Ascending aorta (tissue), 2 donors: ENCODE measurements at regions not wholly inside any gene's neighbourhood (a gene's known extent, or its start where the extent isn't known, plus 50 kb on each side); places are given as distances from the start of the nearest gene placed in this dataset.
A peak's percentile ranks its signal among the peaks of the same experiment; 100 is the strongest.
"Not testable (repeated sequence)": the region's sequence is repeated elsewhere in the genome, so short reads cannot be mapped to it uniquely, and the experiment has no call there.

Source experiments
- DNase-seq, 2 donors: peaks; one replicate each; pipeline ENCODE4 v3.0.0-alpha.2; 2019; ENCODE audit warnings: low spot score in 2 of 2
- H3K27ac ChIP-seq, 2 donors: fragments of 200-600 bp; sonication (generic); one replicate each; pipeline ENCODE4 v1.5.1; 2016 to 2017; ENCODE audit warnings: mild to moderate bottlenecking in 1 of 2
- H3K27me3 ChIP-seq: fragments of 200-600 bp; sonication (generic); one replicate; pipeline ENCODE4 v1.5.1; 2017
- H3K36me3 ChIP-seq, 2 donors: fragments of 200-600 bp; sonication (generic); one replicate each; pipeline ENCODE4 v1.5.1; 2016
- H3K4me1 ChIP-seq, 2 donors: fragments of 200-600 bp; sonication (generic); one replicate each; pipeline ENCODE4 v1.5.1; 2016 to 2017; ENCODE audit warnings: mild to moderate bottlenecking in 1 of 2
- H3K4me3 ChIP-seq, 2 donors: fragments of 200-600 bp; sonication (generic); one replicate each; pipeline ENCODE4 v1.5.1; 2016 to 2017; ENCODE audit warnings: mild to moderate bottlenecking in 1 of 2
- H3K9me3 ChIP-seq, 2 donors: fragments of 200-600 bp; sonication (generic); one replicate each; pipeline ENCODE4 v1.5.1; 2016
- intact Hi-C: fragments of 100-400 bp; cut with DNase I; formaldehyde crosslinking; loops from one replicate; pipeline ENCODE4 v1.15.1; 2023

GRCh38 chr7:65545465-65546161, 172.0 kb downstream of the ZNF92 start:
- H3K4me3 ChIP-seq, H3K9me3 ChIP-seq, intact Hi-C loops, H3K27me3 ChIP-seq, H3K4me1 ChIP-seq, H3K36me3 ChIP-seq, DNase-seq, H3K27ac ChIP-seq: not testable (repeated sequence)

- H3K9me3 ChIP-seq, H3K27me3 ChIP-seq, H3K4me3 ChIP-seq, H3K36me3 ChIP-seq, H3K4me1 ChIP-seq, intact Hi-C loops, H3K27ac ChIP-seq, DNase-seq: not testable (repeated sequence)
Measured at GRCh38 chr7:65549589-65550443, 176.2 kb downstream of the ZNF92 start.

GRCh38 chr7:65550444-65550809, 176.8 kb downstream of the ZNF92 start:
- H3K27me3 ChIP-seq, H3K9me3 ChIP-seq, DNase-seq, H3K4me1 ChIP-seq, H3K36me3 ChIP-seq, H3K4me3 ChIP-seq, H3K27ac ChIP-seq, intact Hi-C loops: not testable (repeated sequence)

GRCh38 chr7:65551042-65551441, 177.4 kb downstream of the ZNF92 start:
- DNase-seq, H3K36me3 ChIP-seq, H3K4me1 ChIP-seq, H3K4me3 ChIP-seq, H3K27ac ChIP-seq, H3K9me3 ChIP-seq, H3K27me3 ChIP-seq, intact Hi-C loops: not testable (repeated sequence)

- intact Hi-C loops, H3K27me3 ChIP-seq: not testable (repeated sequence)
Measured at GRCh38 chr7:65554553-65555476, 181.2 kb downstream of the ZNF92 start.

GRCh38 chr7:65558584-65558983, 184.9 kb downstream of the ZNF92 start:
- H3K36me3 ChIP-seq, intact Hi-C loops, H3K27me3 ChIP-seq, H3K27ac ChIP-seq, H3K9me3 ChIP-seq, H3K4me1 ChIP-seq, H3K4me3 ChIP-seq: not testable (repeated sequence)
- DNase-seq, result peak in 1 of 2 donors; percentile 60

More at GRCh38 chr7:65554553-65555476, 181.2 kb downstream of the ZNF92 start:
- not testable (repeated sequence) for H3K27ac ChIP-seq, H3K9me3 ChIP-seq, H3K4me3 ChIP-seq, H3K36me3 ChIP-seq, DNase-seq, H3K4me1 ChIP-seq

GRCh38 chr7:65561786-65562372, 188.2 kb downstream of the ZNF92 start:
- peak in 1 of 2 donors; percentile 25 for DNase-seq
- not testable (repeated sequence) for H3K9me3 ChIP-seq

GRCh38 chr7:65562522-65562921, 188.9 kb downstream of the ZNF92 start:
- H3K27ac ChIP-seq, H3K9me3 ChIP-seq, H3K27me3 ChIP-seq, H3K4me3 ChIP-seq, intact Hi-C loops, H3K4me1 ChIP-seq, H3K36me3 ChIP-seq: not testable (repeated sequence)
- peak in 1 of 2 donors; percentile 24 for DNase-seq

More at GRCh38 chr7:65561786-65562372, 188.2 kb downstream of the ZNF92 start:
- H3K27me3 ChIP-seq, H3K36me3 ChIP-seq, H3K4me1 ChIP-seq, H3K27ac ChIP-seq, H3K4me3 ChIP-seq, intact Hi-C loops: not testable (repeated sequence)

- DNase-seq, result not testable (repeated sequence)
Measured at GRCh38 chr7:65563333-65563732, 189.7 kb downstream of the ZNF92 start.

GRCh38 chr7:65568226-65568625, 194.6 kb downstream of the ZNF92 start:
- H3K27me3 ChIP-seq, H3K4me3 ChIP-seq, H3K27ac ChIP-seq, intact Hi-C loops, H3K9me3 ChIP-seq, H3K4me1 ChIP-seq, DNase-seq, H3K36me3 ChIP-seq: not testable (repeated sequence)

More at GRCh38 chr7:65563333-65563732, 189.7 kb downstream of the ZNF92 start:
- H3K27me3 ChIP-seq, H3K27ac ChIP-seq, H3K4me1 ChIP-seq, H3K36me3 ChIP-seq, H3K9me3 ChIP-seq, intact Hi-C loops, H3K4me3 ChIP-seq: not testable (repeated sequence)

GRCh38 chr7:65570990-65571389, 197.3 kb downstream of the ZNF92 start:
- intact Hi-C loops, H3K9me3 ChIP-seq, H3K27me3 ChIP-seq, H3K4me1 ChIP-seq, DNase-seq, H3K36me3 ChIP-seq, H3K27ac ChIP-seq, H3K4me3 ChIP-seq: not testable (repeated sequence)

- H3K4me1 ChIP-seq, DNase-seq, H3K9me3 ChIP-seq, H3K27ac ChIP-seq, intact Hi-C loops, H3K27me3 ChIP-seq, H3K36me3 ChIP-seq: not testable (repeated sequence)
- peak overlapping the region in 1 of 2 donors; percentile 36 for H3K4me3 ChIP-seq
Measured at GRCh38 chr7:65572581-65572980, 198.9 kb downstream of the ZNF92 start.

GRCh38 chr7:65576370-65576769, 202.7 kb downstream of the ZNF92 start:
- H3K36me3 ChIP-seq, H3K4me1 ChIP-seq, intact Hi-C loops, H3K4me3 ChIP-seq, H3K9me3 ChIP-seq, H3K27ac ChIP-seq, H3K27me3 ChIP-seq, DNase-seq: not testable (repeated sequence)
